ENCODE measurements at regions not wholly inside any gene's neighbourhood (a gene's known extent, or its start where the extent isn't known, plus 50 kb on each side); places are given as distances from the start of the nearest gene placed in this dataset.
"Not testable (repeated sequence)": the region's sequence is repeated elsewhere in the genome, so short reads cannot be mapped to it uniquely, and the experiment has no call there.

DNA sequence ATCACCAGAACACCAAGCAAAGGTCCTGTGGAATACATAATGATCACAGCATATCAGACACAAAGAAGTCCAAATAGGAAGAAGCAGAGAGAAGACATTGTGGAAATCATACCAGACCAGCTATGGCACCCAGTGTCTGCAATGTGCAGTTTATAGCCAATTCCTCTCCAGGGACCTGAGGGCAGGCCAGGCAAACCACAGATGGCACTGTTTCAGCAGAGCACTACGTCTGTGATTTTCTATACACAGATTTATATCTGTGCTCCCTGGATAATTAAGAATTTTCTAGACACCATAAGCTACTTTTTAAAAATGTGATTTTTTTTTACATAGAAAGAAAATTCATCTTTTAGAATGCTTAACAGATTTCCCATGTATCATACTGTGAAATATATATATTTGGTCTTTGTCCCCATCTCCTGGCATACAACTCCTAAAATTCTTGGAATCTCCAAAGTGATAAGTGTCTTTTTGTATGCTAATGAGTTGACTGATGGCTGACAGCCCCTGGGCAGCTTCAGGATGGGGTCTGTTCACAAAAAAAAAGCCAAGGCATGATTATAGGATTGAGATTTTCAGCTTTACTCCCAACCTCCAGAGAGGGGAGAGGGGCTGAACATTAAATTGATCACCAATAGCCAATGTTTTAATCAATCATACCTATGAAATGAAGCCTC is 498.1 kb downstream of the SIPA1L2 start:
- H3K4me2 ChIP-seq: no peak overlapping the region
- H2AFZ ChIP-seq (ENCODE audit: low read depth): no peak overlapping the region
- no peaks in the 10 kb centered on the region; the same call in 1 of the 2 replicates for H3K36me3 ChIP-seq (ENCODE audit: insufficient read depth)
- no peaks in the 10 kb centered on the region for H3K4me1 ChIP-seq (ENCODE audit: low read depth, poor library complexity, severe bottlenecking)
- no peak overlapping the region for H3K9ac ChIP-seq
- H4K20me1 ChIP-seq (ENCODE audit: insufficient read depth): no peaks in the 10 kb centered on the region
- TF ChIP-seq, protein P1, sequence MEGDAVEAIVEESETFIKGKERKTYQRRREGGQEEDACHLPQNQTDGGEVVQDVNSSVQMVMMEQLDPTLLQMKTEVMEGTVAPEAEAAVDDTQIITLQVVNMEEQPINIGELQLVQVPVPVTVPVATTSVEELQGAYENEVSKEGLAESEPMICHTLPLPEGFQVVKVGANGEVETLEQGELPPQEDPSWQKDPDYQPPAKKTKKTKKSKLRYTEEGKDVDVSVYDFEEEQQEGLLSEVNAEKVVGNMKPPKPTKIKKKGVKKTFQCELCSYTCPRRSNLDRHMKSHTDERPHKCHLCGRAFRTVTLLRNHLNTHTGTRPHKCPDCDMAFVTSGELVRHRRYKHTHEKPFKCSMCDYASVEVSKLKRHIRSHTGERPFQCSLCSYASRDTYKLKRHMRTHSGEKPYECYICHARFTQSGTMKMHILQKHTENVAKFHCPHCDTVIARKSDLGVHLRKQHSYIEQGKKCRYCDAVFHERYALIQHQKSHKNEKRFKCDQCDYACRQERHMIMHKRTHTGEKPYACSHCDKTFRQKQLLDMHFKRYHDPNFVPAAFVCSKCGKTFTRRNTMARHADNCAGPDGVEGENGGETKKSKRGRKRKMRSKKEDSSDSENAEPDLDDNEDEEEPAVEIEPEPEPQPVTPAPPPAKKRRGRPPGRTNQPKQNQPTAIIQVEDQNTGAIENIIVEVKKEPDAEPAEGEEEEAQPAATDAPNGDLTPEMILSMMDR (conservative IDR thresholded peaks at IDR 0.05; ENCODE audit: low read depth, low read length): no peak
- H3K27ac ChIP-seq: no peak overlapping the region
- no peak overlapping the region for H3K4me3 ChIP-seq (IDR thresholded peaks at IDR 0.05; ENCODE audit: insufficient read depth, low read depth, low read length)
- no peaks in the 10 kb centered on the region for H3K27me3 ChIP-seq (ENCODE audit: insufficient read depth, low read depth)
- no peaks in the 10 kb centered on the region for H3K79me2 ChIP-seq (ENCODE audit: insufficient read depth, low read depth)

DNA sequence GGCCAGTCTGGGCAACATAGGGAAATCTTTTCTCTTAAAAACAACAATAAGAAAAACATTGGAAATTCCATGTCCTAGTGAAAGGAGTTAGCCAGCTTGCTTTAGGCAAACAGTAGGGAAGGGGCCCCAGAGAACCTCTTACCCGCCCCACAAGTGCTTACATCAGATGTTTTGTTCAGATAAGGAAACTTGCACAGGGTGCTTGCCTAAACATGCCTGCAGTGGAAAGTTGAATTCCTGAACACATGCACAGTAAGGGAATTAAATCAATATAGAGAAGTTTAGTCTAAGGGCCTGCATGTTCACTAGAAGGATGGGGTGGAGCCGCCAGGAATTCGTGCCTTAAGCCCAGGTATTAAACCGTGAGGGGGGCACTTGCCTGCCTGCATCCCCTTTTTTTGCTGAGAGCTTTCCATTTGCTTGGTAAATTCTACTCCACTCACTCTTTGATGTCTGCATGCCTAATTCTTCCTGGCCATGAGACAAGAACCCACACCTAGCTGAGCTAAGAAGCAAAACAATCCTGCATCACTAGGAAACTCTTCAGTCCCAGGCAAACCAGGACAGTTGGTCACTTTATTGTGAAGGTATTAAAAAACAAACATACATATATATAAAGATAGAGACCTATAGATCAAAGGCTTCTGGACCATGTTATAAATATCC is 499.0 kb downstream of the SIPA1L2 start:
- H4K20me1 ChIP-seq (ENCODE audit: insufficient read depth): no peaks in the 10 kb centered on the region
- no peaks in the 10 kb centered on the region for H3K79me2 ChIP-seq (ENCODE audit: insufficient read depth, low read depth)
- no peak overlapping the region for H3K4me2 ChIP-seq
- no peak overlapping the region for H3K4me3 ChIP-seq (IDR thresholded peaks at IDR 0.05; ENCODE audit: insufficient read depth, low read depth, low read length)
- TF ChIP-seq, protein P1 (conservative IDR thresholded peaks at IDR 0.05; ENCODE audit: low read depth, low read length): no peak
- H3K27ac ChIP-seq: no peak overlapping the region
- H3K9ac ChIP-seq: no peak overlapping the region
- H3K36me3 ChIP-seq (ENCODE audit: insufficient read depth): no peaks in the 10 kb centered on the region; the same call in 1 of the 2 replicates
- H3K27me3 ChIP-seq (ENCODE audit: insufficient read depth, low read depth): no peaks in the 10 kb centered on the region
- H3K4me1 ChIP-seq (ENCODE audit: low read depth, poor library complexity, severe bottlenecking): no peaks in the 10 kb centered on the region
- no peak overlapping the region for H2AFZ ChIP-seq (ENCODE audit: low read depth)

DNA sequence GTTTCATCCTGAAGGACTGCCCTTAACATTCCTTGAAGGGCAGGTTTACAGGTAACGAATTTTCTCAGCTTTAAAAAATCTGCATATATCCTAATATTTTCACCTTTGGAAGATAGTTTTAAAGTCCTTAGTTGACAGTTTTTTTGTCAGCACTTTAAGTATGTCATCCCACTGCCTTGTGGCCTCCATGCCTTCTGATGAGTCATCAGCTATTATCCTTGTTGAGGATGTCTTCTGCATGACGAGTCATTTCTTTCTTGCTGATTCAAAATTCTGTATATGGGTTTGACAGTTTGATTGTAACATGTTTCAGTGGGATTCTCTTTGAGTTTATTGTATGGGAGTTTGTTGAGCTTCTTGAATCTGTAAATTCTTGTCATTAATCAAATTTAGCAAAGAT is 500.6 kb downstream of the DISC1 start:
- Histone ChIP-seq H2AFZ (ENCODE audit: low read depth) (no peak overlapping the region), H4K20me1 (ENCODE audit: insufficient read depth) (no peaks in the 10 kb centered on the region), H3K27ac (no peak overlapping the region), H3K4me2 (no peak overlapping the region), H3K4me1 (ENCODE audit: low read depth, poor library complexity, severe bottlenecking) (no peaks in the 10 kb centered on the region), H3K4me3 (IDR thresholded peaks at IDR 0.05; ENCODE audit: insufficient read depth, low read depth, low read length) (no peak overlapping the region), H3K36me3 (ENCODE audit: insufficient read depth) (no peaks in the 10 kb centered on the region), H3K27me3 (ENCODE audit: insufficient read depth, low read depth) (no peaks in the 10 kb centered on the region), H3K9ac (no peak overlapping the region), H3K79me2 (ENCODE audit: insufficient read depth, low read depth) (no peaks in the 10 kb centered on the region)
- TF ChIP-seq, protein P1 (conservative IDR thresholded peaks at IDR 0.05; ENCODE audit: low read depth, low read length): no peak

DNA sequence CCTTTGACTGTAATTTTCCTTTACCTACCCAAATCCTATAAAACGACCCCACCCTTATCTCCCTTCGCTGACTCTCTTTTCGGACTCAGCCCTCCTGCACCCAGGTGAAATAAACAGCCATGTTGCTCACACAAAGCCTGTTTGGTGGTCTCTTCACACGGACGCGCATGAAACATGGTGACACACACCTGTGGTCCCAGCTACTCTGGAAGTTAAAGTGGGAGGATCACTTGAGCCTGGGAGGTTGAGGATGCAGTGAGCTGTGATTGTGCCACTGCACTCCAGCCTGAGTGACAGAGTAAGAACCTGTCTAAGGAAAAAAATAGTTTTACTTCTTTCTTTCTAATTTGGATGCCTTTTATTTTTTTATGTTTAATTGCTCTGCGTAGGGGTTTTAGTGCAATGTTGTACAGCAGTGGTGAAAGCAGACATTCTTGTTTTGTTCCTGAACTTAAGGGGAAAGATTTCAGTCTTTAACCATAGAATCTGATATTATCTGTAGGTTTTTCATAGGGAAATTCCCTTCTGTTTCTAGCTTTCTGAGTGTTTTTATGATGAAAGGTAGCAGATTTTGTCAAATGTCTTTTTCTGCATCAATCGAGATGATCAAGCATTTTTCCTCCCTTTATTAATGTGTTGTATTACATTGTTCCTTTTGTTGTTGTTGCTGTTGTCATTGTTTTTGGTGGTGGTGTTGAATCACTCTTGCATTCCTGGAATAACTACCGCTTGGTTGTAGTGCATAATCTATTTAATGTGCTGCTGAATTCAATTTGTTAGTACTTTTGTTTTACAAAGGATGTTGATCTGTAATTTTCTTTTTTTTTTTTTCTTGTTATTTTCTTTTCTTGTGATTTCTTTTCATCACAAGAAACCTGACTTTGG is 497.4 kb downstream of the DISC1 start:
- Histone ChIP-seq H2AFZ (ENCODE audit: low read depth) (no peak overlapping the region), H3K4me1 (ENCODE audit: low read depth, poor library complexity, severe bottlenecking) (no peaks in the 10 kb centered on the region), H3K4me3 (IDR thresholded peaks at IDR 0.05; ENCODE audit: insufficient read depth, low read depth, low read length) (no peak overlapping the region), H3K27me3 (ENCODE audit: insufficient read depth, low read depth) (no peaks in the 10 kb centered on the region), H3K36me3 (ENCODE audit: insufficient read depth) (no peaks in the 10 kb centered on the region), H3K4me2 (no peak overlapping the region), H4K20me1 (ENCODE audit: insufficient read depth) (no peaks in the 10 kb centered on the region), H3K27ac (no peak overlapping the region), H3K79me2 (ENCODE audit: insufficient read depth, low read depth) (no peaks in the 10 kb centered on the region), H3K9ac (no peak overlapping the region)
- TF ChIP-seq, protein P1 (conservative IDR thresholded peaks at IDR 0.05; ENCODE audit: low read depth, low read length): no peak

DNA sequence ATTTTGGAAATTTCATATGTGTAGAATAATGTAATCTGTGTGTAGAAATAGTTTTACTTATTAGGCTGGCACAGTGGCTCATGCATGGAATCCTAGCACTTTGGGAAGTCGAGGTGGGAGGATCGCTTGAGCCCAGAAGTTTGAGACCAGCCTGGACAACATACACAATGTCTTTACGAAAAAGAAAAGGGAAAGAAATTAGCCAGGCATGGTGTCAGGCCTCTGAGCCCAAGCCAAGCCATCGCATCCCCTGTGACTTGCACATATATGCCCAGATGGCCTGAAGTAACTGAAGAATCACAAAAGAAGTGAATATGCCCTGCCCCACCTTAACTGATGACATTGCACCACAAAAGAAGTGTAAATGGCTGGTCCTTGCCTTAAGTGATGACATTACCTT is 491.3 kb downstream of the DISC1 start:
- not testable (repeated sequence) for H4K20me1 ChIP-seq (ENCODE audit: insufficient read depth); H3K9ac ChIP-seq; H3K27me3 ChIP-seq (ENCODE audit: insufficient read depth, low read depth); H3K27ac ChIP-seq; H3K4me2 ChIP-seq; H3K4me1 ChIP-seq (ENCODE audit: low read depth, poor library complexity, severe bottlenecking); H2AFZ ChIP-seq (ENCODE audit: low read depth); H3K4me3 ChIP-seq (IDR thresholded peaks at IDR 0.05; ENCODE audit: insufficient read depth, low read depth, low read length); H3K36me3 ChIP-seq (ENCODE audit: insufficient read depth); H3K79me2 ChIP-seq (ENCODE audit: insufficient read depth, low read depth)
